ENCODE measurements at regions not wholly inside any gene's neighbourhood (a gene's known extent, or its start where the extent isn't known, plus 50 kb on each side); places are given as distances from the start of the nearest gene placed in this dataset.

DNA sequence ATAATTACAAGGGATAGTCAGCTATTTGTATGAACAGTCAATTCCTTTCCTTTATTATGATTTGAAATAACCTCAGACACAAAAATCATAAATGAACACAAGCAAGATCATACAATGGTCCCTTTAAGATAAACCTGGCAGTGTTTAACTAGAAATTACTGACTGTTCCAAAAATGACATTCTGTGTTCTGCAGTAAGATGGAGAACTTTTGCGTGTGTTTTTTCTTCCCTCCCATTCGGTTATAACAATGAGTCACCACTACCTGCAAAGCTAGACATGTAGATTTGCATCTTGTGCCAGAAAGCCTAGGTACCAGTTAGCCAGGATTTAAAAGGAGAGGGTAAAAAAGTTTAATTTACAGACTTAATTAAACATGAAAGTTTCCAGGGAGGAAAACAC, 248.2 kb upstream of the ADAMTS9 start:
- no peak for DNase-seq (ENCODE audit: low read depth)
- TF ChIP-seq, protein P1, sequence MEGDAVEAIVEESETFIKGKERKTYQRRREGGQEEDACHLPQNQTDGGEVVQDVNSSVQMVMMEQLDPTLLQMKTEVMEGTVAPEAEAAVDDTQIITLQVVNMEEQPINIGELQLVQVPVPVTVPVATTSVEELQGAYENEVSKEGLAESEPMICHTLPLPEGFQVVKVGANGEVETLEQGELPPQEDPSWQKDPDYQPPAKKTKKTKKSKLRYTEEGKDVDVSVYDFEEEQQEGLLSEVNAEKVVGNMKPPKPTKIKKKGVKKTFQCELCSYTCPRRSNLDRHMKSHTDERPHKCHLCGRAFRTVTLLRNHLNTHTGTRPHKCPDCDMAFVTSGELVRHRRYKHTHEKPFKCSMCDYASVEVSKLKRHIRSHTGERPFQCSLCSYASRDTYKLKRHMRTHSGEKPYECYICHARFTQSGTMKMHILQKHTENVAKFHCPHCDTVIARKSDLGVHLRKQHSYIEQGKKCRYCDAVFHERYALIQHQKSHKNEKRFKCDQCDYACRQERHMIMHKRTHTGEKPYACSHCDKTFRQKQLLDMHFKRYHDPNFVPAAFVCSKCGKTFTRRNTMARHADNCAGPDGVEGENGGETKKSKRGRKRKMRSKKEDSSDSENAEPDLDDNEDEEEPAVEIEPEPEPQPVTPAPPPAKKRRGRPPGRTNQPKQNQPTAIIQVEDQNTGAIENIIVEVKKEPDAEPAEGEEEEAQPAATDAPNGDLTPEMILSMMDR (conservative IDR thresholded peaks at IDR 0.05; ENCODE audit: low read length), result no peak
- H3K4me3 ChIP-seq (ENCODE audit: low read length), result no peak overlapping the region

DNA sequence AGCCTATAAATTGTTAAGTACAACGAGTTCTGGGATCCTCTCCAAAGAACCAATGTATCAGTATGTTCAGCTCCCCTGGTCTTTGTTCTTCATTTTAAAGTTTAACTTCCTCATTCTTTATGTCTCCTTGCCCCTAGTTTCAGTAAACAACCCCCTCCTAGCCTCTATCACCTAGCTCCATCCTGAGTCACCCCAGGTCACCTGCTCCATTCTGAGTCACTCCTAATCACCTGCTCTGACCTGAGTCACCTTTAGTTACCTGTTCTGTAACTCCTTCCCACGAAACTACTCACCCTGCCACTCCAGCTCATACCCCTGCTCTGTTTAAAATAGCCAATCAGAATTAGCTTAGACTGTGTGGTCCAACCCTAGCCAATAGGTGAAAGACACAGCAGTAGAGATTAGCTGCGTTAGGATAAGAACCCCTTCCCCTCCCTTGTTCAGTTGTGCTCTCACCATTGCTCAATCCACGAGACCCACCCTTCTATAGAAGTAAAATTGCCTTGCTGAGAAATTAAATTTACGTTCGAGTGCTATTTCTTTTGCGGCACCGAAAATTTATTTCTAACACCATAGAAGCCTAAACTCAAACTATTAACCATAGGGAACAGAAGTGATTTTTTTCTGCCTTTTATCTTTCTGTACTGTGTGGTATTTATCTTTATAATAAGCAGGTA, 245.0 kb upstream of the ADAMTS9 start:
- DNase-seq (ENCODE audit: low read depth), result no peak
- no peak overlapping the region for H3K4me3 ChIP-seq (ENCODE audit: low read length)
- TF ChIP-seq, protein P1 (conservative IDR thresholded peaks at IDR 0.05; ENCODE audit: low read length), result no peak

GRCh38 chr3:64932016-64932518, 244.3 kb upstream of the ADAMTS9 start:
- no peak overlapping the region for H3K4me3 ChIP-seq (ENCODE audit: low read length)
- DNase-seq (ENCODE audit: low read depth), result no peak
- TF ChIP-seq, protein P1 (conservative IDR thresholded peaks at IDR 0.05; ENCODE audit: low read length), result no peak

DNA sequence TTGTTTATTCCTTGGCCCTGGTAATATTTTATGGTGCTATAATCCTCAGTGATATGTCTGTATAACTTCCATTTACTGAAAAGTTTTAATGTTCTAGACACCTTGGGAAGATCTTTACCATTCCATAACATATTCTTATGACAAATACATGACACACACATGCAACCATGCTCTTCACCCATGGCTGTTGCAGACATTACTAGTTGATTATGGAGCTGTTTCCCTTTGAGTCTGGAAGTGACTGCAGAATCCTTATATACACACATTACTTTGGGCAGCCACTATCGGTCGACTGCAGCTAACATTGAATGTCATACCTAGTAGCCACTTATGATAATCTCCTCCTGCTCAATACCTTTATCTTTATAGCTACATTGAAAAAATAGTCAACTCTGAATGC, 243.1 kb upstream of the ADAMTS9 start:
- no peak for DNase-seq (ENCODE audit: low read depth)
- TF ChIP-seq, protein P1 (conservative IDR thresholded peaks at IDR 0.05; ENCODE audit: low read length), result no peak
- no peak overlapping the region for H3K4me3 ChIP-seq (ENCODE audit: low read length)

DNA sequence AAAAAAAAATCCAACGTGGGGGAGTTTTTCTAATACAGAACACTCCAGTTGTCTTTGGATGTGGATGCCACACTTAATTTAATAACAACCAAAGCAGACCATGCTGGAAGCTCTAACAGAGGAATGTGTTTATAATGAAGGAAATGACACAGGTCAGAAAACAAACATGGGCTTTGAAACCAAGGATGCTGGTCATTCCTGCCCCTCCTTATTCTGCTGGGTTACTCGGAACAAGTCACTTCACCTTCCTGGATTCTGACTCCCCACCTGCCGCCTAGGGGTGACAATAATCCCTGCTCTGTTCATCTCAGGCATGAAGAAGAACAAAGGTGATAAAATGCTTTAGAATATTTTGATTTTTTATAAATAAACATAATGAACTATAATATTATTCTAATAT, 240.9 kb upstream of the ADAMTS9 start:
- DNase-seq (ENCODE audit: low read depth), result no peak
- H3K4me3 ChIP-seq (ENCODE audit: low read length), result no peak overlapping the region
- TF ChIP-seq, protein P1 (conservative IDR thresholded peaks at IDR 0.05; ENCODE audit: low read length), result no peak

GRCh38 chr3:64927689-64928088, 239.9 kb upstream of the ADAMTS9 start:
- no peak overlapping the region for H3K4me3 ChIP-seq (ENCODE audit: low read length)
- no peak for DNase-seq (ENCODE audit: low read depth)
- TF ChIP-seq, protein P1 (conservative IDR thresholded peaks at IDR 0.05; ENCODE audit: low read length), result no peak

GRCh38 chr3:64925575-64925974, 237.8 kb upstream of the ADAMTS9 start:
- TF ChIP-seq, protein P1 (conservative IDR thresholded peaks at IDR 0.05; ENCODE audit: low read length), result no peak
- no peak overlapping the region for H3K4me3 ChIP-seq (ENCODE audit: low read length)
- no peak for DNase-seq (ENCODE audit: low read depth)

All from AG10803 (cell line).